Lower lobe of right lung (tissue), 2 donors: ENCODE measurements at regions not wholly inside any gene's neighbourhood (a gene's known extent, or its start where the extent isn't known, plus 50 kb on each side); places are given as distances from the start of the nearest gene placed in this dataset.

ENCODE experiments used
- ATAC-seq, 2 donors: fragments of 200-7000 bp; cut with Tn5 transposase; one replicate each; pipeline ENCODE4 v1.9.1; 2020 to 2022; ENCODE audit warnings: mild to moderate bottlenecking in 2 of 2, moderate library complexity in 2 of 2
- DNase-seq: peaks from one replicate; pipeline ENCODE4 v3.0.0-alpha.2; 2020
- H3K27ac ChIP-seq: fragments of 200-600 bp; one replicate; pipeline ENCODE4 v1.8.0; 2022
- H3K27me3 ChIP-seq: fragments of 200-600 bp; one replicate; pipeline ENCODE4 v1.8.0; 2022; ENCODE audit warnings: low read depth
- H3K36me3 ChIP-seq: fragments of 200-600 bp; one replicate; pipeline ENCODE4 v1.8.0; 2022; ENCODE audit warnings: mild to moderate bottlenecking
- H3K4me1 ChIP-seq: fragments of 200-600 bp; one replicate; pipeline ENCODE4 v1.8.0; 2022
- H3K4me3 ChIP-seq: fragments of 200-600 bp; one replicate; pipeline ENCODE4 v1.8.0; 2022; ENCODE audit warnings: mild to moderate bottlenecking
- H3K9me3 ChIP-seq: fragments of 200-600 bp; one replicate; pipeline ENCODE4 v1.8.0; 2022
- CTCF ChIP-seq: fragments of 200-600 bp; IDR thresholded peaks from one replicate; pipeline ENCODE4 v1.8.0; 2022; ENCODE audit warnings: antibody characterized with exemption, mild to moderate bottlenecking
- intact Hi-C: fragments of 100-400 bp; cut with DNase I; formaldehyde crosslinking; loops from one replicate; pipeline ENCODE4 v1.11.0; 2022
- donor health status: DM: no; HTN: yes; CAD: no; lungs with severe emphysema.

- intact Hi-C loops = no loop called here
- no peak for DNase-seq
Observed at GRCh38 chr7:113628948-113629847, 289.6 kb downstream of the PPP1R3A start.

GRCh38 chr7:113625494-113626102 lies 293.2 kb downstream of the PPP1R3A start:
- no peak for TF ChIP-seq CTCF
- no peaks in the 10 kb centered on the region for H3K9me3 ChIP-seq
- intact Hi-C loops = no loop called here
- no peaks in the 10 kb centered on the region for H3K27me3 ChIP-seq
- H3K27ac ChIP-seq = no peak overlapping the region
- no peaks in the 10 kb centered on the region for H3K36me3 ChIP-seq
- ATAC-seq (no peak), DNase-seq (no peak)
- no peak overlapping the region for H3K4me3 ChIP-seq
- H3K4me1 ChIP-seq = no peaks in the 10 kb centered on the region

More at GRCh38 chr7:113628948-113629847, 289.6 kb downstream of the PPP1R3A start:
- ATAC-seq = no peak
- H3K4me1 ChIP-seq = no peaks in the 10 kb centered on the region
- no peak for TF ChIP-seq CTCF
- no peak overlapping the region for H3K27ac ChIP-seq
- H3K9me3 ChIP-seq = no peaks in the 10 kb centered on the region
- no peaks in the 10 kb centered on the region for H3K36me3 ChIP-seq
- H3K4me3 ChIP-seq = no peak overlapping the region
- H3K27me3 ChIP-seq = no peaks in the 10 kb centered on the region

- intact Hi-C loops = no loop called here
- TF ChIP-seq CTCF = no peak
- ATAC-seq = no peak
- DNase-seq = no peak
- no peaks in the 10 kb centered on the region for H3K9me3 ChIP-seq
- no peaks in the 10 kb centered on the region for H3K36me3 ChIP-seq
- H3K4me1 ChIP-seq = no peaks in the 10 kb centered on the region
- H3K27ac ChIP-seq = no peak overlapping the region
- H3K4me3 ChIP-seq = no peak overlapping the region
- H3K27me3 ChIP-seq = no peaks in the 10 kb centered on the region
Observed at GRCh38 chr7:113622796-113623195, 296.0 kb downstream of the PPP1R3A start.

- Histone ChIP-seq H3K27me3 (no peaks in the 10 kb centered on the region), H3K4me3 (no peak overlapping the region), H3K27ac (no peak overlapping the region), H3K9me3 (no peaks in the 10 kb centered on the region), H3K4me1 (no peaks in the 10 kb centered on the region), H3K36me3 (no peaks in the 10 kb centered on the region)
- intact Hi-C loops = no loop called here
- no peak for TF ChIP-seq CTCF
- DNase-seq (no peak), ATAC-seq (no peak)
Observed at GRCh38 chr7:113610572-113610971, 308.2 kb downstream of the PPP1R3A start.

- no peak for TF ChIP-seq CTCF
Observed at GRCh38 chr7:113608782-113609181, 310.0 kb downstream of the PPP1R3A start.

More at GRCh38 chr7:113608782-113609181, 310.0 kb downstream of the PPP1R3A start:
- no peak overlapping the region for H3K4me3 ChIP-seq
- DNase-seq (no peak), ATAC-seq (no peak)
- H3K27ac ChIP-seq = no peak overlapping the region
- H3K4me1 ChIP-seq = no peaks in the 10 kb centered on the region
- no peaks in the 10 kb centered on the region for H3K36me3 ChIP-seq
- intact Hi-C loops = no loop called here
- H3K9me3 ChIP-seq = no peaks in the 10 kb centered on the region
- no peaks in the 10 kb centered on the region for H3K27me3 ChIP-seq
